Cardiac fibroblast (primary cell): ENCODE measurements at regions not wholly inside any gene's neighbourhood (a gene's known extent, or its start where the extent isn't known, plus 50 kb on each side); places are given as distances from the start of the nearest gene placed in this dataset.

Source experiments
- DNase-seq, 2 donors: peaks; one replicate each; pipeline versions ENCODE4 v3.0.0 to v3.0.0-alpha.2; 2010; ENCODE audit warnings: low read depth in 2 of 2
- H3K4me3 ChIP-seq, 2 donors: replicated peaks in 1 of 2; 1 replicate in 1 of 2; 2 replicates in 1 of 2; pipeline ENCODE4 v1.5.1; 2011; ENCODE audit warnings: low read depth in 2 of 2, low read length in 2 of 2, mild to moderate bottlenecking in 2 of 2, moderate library complexity in 1 of 2
- CTCF ChIP-seq: IDR thresholded peaks from one replicate; pipeline ENCODE4 v1.5.1; 2011; ENCODE audit warnings: low read depth, mild to moderate bottlenecking, low read length, inconsistent platforms

- TF ChIP-seq CTCF, result no peak
- H3K4me3 ChIP-seq, result no peak overlapping the region
- no peak for DNase-seq
Measured at GRCh38 chr1:214122110-214122509, 134.3 kb downstream of the PROX1 start.

GRCh38 chr1:214123061-214123784 lies 135.4 kb downstream of the PROX1 start:
- peak; percentile 64 for TF ChIP-seq CTCF
- no peak overlapping the region for H3K4me3 ChIP-seq
- peak; percentile 75 to 79 for DNase-seq

GRCh38 chr1:214124281-214124805 lies 136.6 kb downstream of the PROX1 start:
- DNase-seq, result no peak
- TF ChIP-seq CTCF, result no peak
- no peak overlapping the region for H3K4me3 ChIP-seq

- no peak overlapping the region for H3K4me3 ChIP-seq
- DNase-seq, result no peak
- TF ChIP-seq CTCF, result no peak
Measured at GRCh38 chr1:214124915-214125314, 137.1 kb downstream of the PROX1 start.

DNA sequence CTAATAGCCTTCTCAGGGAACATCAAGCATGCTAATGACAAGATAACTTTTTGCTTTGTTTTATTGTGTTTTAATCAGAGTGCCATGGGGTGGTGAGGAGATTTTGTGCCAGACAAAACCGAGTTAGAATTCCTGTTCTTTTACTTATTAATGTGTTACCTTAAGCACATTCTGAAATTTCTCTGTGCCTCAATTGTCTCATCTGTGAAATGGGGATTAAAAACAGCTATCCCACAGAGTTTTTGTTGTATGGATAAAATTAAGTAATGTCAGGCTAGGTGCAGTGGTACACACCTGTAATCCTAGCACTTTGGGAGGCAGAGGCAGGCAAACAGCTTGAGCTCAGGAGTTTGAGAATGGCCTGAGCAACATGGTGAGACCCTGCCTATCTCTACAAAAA lies 138.0 kb downstream of the PROX1 start:
- TF ChIP-seq CTCF, result no peak

DNA sequence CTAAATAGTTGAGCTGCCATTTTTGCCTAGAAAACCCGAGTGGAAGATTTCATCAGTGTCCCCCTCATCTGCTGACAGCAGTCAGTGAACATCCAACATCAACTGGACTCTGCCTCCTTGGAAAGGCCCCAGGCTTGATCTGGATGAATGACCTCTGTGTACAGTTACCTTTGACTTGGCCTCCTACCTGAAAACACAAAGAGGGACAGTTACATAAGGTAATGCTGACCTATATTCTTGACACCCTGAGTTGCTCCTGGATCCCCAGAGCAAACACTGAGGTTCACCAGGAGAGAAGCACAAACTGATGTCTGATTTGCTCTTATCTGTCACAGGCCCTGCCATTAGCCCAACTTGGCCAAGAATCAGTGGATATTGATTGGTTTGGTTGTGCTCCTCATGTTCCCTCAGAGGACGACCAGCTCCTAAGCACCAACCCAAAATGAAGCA lies 138.9 kb downstream of the PROX1 start:
- H3K4me3 ChIP-seq, result no peak overlapping the region
- TF ChIP-seq CTCF, result no peak
- DNase-seq, result no peak

More for the DNA sequence above, 138.0 kb downstream of the PROX1 start:
- H3K4me3 ChIP-seq, result no peak overlapping the region
- no peak for DNase-seq
